ENCODE measurements at regions not wholly inside any gene's neighbourhood (a gene's known extent, or its start where the extent isn't known, plus 50 kb on each side); places are given as distances from the start of the nearest gene placed in this dataset.

GRCh38 chr2:226649871-226650660, 149.6 kb downstream of the IRS1 start:
- FAIRE-seq (no peak), ATAC-seq (peak; percentile 99), DNase-seq (ENCODE audit: low spot score) (peak; percentile 90)
- Histone ChIP-seq H3K9ac (ENCODE audit: insufficient read depth, low read depth, low read length) (peak overlapping the region; percentile 31; the same call in 1 of the 2 replicates), H3K27ac (ENCODE audit: extremely low read length, insufficient read depth, low read length) (peak overlapping the region; percentile 59), H3K27me3 (ENCODE audit: control insufficient read depth in 1 of 2, insufficient read depth in 2 of 2, low read length in 2 of 2) (no peaks in the 10 kb centered on the region), H3K4me1 (ENCODE audit: insufficient read depth, low read length) (peaks cover 56% of the 10 kb centered on the region), H3K4me2 (ENCODE audit: low read depth, low read length) (peak overlapping the region; percentile 32; the same call in 1 of the 2 replicates), H4K20me1 (ENCODE audit: insufficient read depth, low read length) (no peaks in the 10 kb centered on the region), H3K9me3 (ENCODE audit: low read length) (peaks cover 7% of the 10 kb centered on the region), H3K4me3 (replicated peaks in 1 of 3; ENCODE audit: insufficient read depth in 1 of 3, low read depth in 2 of 3, low read length in 3 of 3) (no peak overlapping the region), H2AFZ (ENCODE audit: low read length) (peak overlapping the region; percentile 3), H3K36me3 (replicated peaks in 1 of 2; ENCODE audit: control insufficient read depth in 1 of 2, insufficient read depth in 2 of 2, low read length in 2 of 2) (no peaks in the 10 kb centered on the region), H3K79me2 (ENCODE audit: insufficient read depth, low read length) (no peaks in the 10 kb centered on the region)
- intact Hi-C loops (cut with micrococcal nuclease; ENCODE audit: unreplicated experiment) (loop anchor here (1.0 to 10.0 kb wide), 2 partner anchors 85 to 152 kb away; no protein-coding TSS in a partner anchor), in situ Hi-C loops (cut with HindIII; ENCODE audit: extremely low pct_ligation_motif_present, low pct_unique_long_range_greater_than_20kb) (no loop called here)
- WGBS (ENCODE audit: low lambda C conversion rate) = 46% methylated on average over 13 of the region's 13 CpGs
- CTCF ChIA-PET (ENCODE audit: low intra/inter-chr PET ratio, low total read pairs) = no interaction called here
- POLR2A ChIA-PET = interaction anchor here (0.6 to 1.1 kb wide), 4 partner anchors 82 to 548 kb away, joined by 3 to 5 read pairs (median 4); no protein-coding TSS in a partner anchor
- BruUV-seq (replicated peaks) = no TSS peak
- TF ChIP-seq SP2 (CRISPR knock-in tag; IDR thresholded peaks at IDR 0.05) = no peak
- no peak for TF ChIP-seq ZNF180 (CRISPR knock-in tag; IDR thresholded peaks at IDR 0.05; ENCODE audit: borderline replicate concordance, low read depth)
- peak; percentile 22; the same call in 1 of the 2 replicates for TF ChIP-seq MTERF4 (CRISPR knock-in tag; IDR thresholded peaks at IDR 0.05)
- no peak for TF ChIP-seq ZNF225 (CRISPR knock-in tag; IDR thresholded peaks at IDR 0.05)
- TF ChIP-seq NR2C2 (CRISPR knock-in tag; IDR thresholded peaks at IDR 0.05; ENCODE audit: borderline replicate concordance) = no peak
- no peak for TF ChIP-seq SMAD1 (CRISPR knock-in tag; IDR thresholded peaks at IDR 0.05; ENCODE audit: borderline replicate concordance, low read depth)
- peak; percentile 94 for TF ChIP-seq MAX (IDR thresholded peaks at IDR 0.05)
- TF ChIP-seq ZBTB7A (CRISPR knock-in tag; IDR thresholded peaks at IDR 0.05) = peak; percentile 5; the same call in 1 of the 2 replicates
- TF ChIP-seq NFYC (CRISPR knock-in tag; IDR thresholded peaks at IDR 0.05) = peak; percentile 25; the same call in 1 of the 2 replicates
- peak; percentile 87; the same call in 1 of the 2 replicates for TF ChIP-seq NFIB (CRISPR knock-in tag; IDR thresholded peaks at IDR 0.05; ENCODE audit: borderline replicate concordance)
- peak; percentile 40; the same call in 1 of the 2 replicates for TF ChIP-seq ZNF281 (CRISPR knock-in tag; IDR thresholded peaks at IDR 0.05; ENCODE audit: borderline replicate concordance)
- peak; percentile 32; the same call in 1 of the 2 replicates for TF ChIP-seq SP140L (CRISPR knock-in tag; IDR thresholded peaks at IDR 0.05; ENCODE audit: borderline replicate concordance)
- TF ChIP-seq NCOA1 (CRISPR knock-in tag; IDR thresholded peaks at IDR 0.05) = no peak
- TF ChIP-seq JARID2 (CRISPR knock-in tag; IDR thresholded peaks at IDR 0.05; ENCODE audit: insufficient replicate concordance) = no peak
- TF ChIP-seq MXD4 (CRISPR knock-in tag; IDR thresholded peaks at IDR 0.05) = 0 out of 2 replicates have a peak, but pooled peaks have one; percentile 41
- no peak for TF ChIP-seq TOE1 (CRISPR knock-in tag; IDR thresholded peaks at IDR 0.05)
- TF ChIP-seq ZNF652 (CRISPR knock-in tag; IDR thresholded peaks at IDR 0.05; ENCODE audit: borderline replicate concordance, low read depth) = no peak
- TF ChIP-seq PHF20 (CRISPR knock-in tag; IDR thresholded peaks at IDR 0.05) = peak; percentile 22; the same call in 1 of the 2 replicates
